ENCODE measurements at regions not wholly inside any gene's neighbourhood (a gene's known extent, or its start where the extent isn't known, plus 50 kb on each side); places are given as distances from the start of the nearest gene placed in this dataset.

DNA sequence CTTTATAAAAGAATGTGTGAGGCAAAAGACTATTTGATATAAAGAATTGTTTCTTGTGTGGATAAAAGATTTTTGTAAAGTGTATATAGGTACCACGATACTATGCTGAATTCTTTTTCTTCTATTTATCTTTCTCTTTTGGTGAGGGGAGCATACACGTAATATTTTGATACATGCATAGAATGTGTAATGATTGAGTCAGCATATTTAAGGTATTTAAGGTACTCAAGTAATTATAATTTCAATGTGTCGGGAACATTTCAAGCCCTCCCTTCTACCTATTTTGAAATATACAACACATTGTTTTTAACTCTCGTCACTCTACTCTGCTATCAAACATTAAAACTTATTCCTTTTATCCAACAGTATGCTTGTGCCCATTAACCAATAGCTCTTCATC, 1221.6 kb upstream of the PHF14 start:
- TF ChIP-seq, protein P1, sequence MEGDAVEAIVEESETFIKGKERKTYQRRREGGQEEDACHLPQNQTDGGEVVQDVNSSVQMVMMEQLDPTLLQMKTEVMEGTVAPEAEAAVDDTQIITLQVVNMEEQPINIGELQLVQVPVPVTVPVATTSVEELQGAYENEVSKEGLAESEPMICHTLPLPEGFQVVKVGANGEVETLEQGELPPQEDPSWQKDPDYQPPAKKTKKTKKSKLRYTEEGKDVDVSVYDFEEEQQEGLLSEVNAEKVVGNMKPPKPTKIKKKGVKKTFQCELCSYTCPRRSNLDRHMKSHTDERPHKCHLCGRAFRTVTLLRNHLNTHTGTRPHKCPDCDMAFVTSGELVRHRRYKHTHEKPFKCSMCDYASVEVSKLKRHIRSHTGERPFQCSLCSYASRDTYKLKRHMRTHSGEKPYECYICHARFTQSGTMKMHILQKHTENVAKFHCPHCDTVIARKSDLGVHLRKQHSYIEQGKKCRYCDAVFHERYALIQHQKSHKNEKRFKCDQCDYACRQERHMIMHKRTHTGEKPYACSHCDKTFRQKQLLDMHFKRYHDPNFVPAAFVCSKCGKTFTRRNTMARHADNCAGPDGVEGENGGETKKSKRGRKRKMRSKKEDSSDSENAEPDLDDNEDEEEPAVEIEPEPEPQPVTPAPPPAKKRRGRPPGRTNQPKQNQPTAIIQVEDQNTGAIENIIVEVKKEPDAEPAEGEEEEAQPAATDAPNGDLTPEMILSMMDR (IDR thresholded peaks at IDR 0.05), result no peak
- TF ChIP-seq EZH2phosphoT487 (IDR thresholded peaks at IDR 0.05), result no peak
- TF ChIP-seq EZH2 (IDR thresholded peaks at IDR 0.05), result no peak
